ENCODE measurements at regions not wholly inside any gene's neighbourhood (a gene's known extent, or its start where the extent isn't known, plus 50 kb on each side); places are given as distances from the start of the nearest gene placed in this dataset.

- H3K4me1 ChIP-seq (ENCODE audit: control insufficient read depth in 3 of 3, insufficient read depth in 2 of 3, low read depth in 1 of 3, low read length in 2 of 3) = no peaks in the 10 kb centered on the region
- H3K4me3 ChIP-seq (ENCODE audit: low read depth in 1 of 3, low read length in 3 of 3) = no peak overlapping the region
- peak; percentile 16 to 50 for DNase-seq
- 43 to 50% (median 48%) methylated on average over 5 of the region's 5 CpGs for WGBS, 3 donors
- no peak for FAIRE-seq
- H3K27ac ChIP-seq (ENCODE audit: low read depth in 1 of 3, low read length in 2 of 3) = peak overlapping the region in 2 of 3 donors; percentile 2 to 3
- no peaks in the 10 kb centered on the region for H3K9me3 ChIP-seq (ENCODE audit: control insufficient read depth in 2 of 2, insufficient read depth in 1 of 2, low read depth in 1 of 2, low read length in 1 of 2)
- no peaks in the 10 kb centered on the region for H3K36me3 ChIP-seq (ENCODE audit: control insufficient read depth in 3 of 3, insufficient read depth in 2 of 3, low read depth in 1 of 3, low read length in 3 of 3)
- H3K27me3 ChIP-seq (ENCODE audit: control insufficient read depth in 3 of 3, insufficient read depth in 3 of 3, low read length in 3 of 3) = no peaks in the 10 kb centered on the region
Measured at GRCh38 chrX:55326985-55327384, 62.3 kb upstream of the PAGE3 start.

GRCh38 chrX:55335296-55335695, 70.6 kb upstream of the PAGE3 start:
- DNase-seq = no peak
- WGBS, 3 donors = 32 to 76% (median 57%) methylated on average over 1 of the region's 1 CpG
- H3K4me3 ChIP-seq (ENCODE audit: low read depth in 1 of 3, low read length in 3 of 3) = no peak overlapping the region
- H3K27me3 ChIP-seq (ENCODE audit: control insufficient read depth in 3 of 3, insufficient read depth in 3 of 3, low read length in 3 of 3) = no peaks in the 10 kb centered on the region
- H3K9me3 ChIP-seq (ENCODE audit: control insufficient read depth in 2 of 2, insufficient read depth in 1 of 2, low read depth in 1 of 2, low read length in 1 of 2) = no peaks in the 10 kb centered on the region
- no peak for FAIRE-seq
- no peaks in the 10 kb centered on the region for H3K36me3 ChIP-seq (ENCODE audit: control insufficient read depth in 3 of 3, insufficient read depth in 2 of 3, low read depth in 1 of 3, low read length in 3 of 3)
- H3K4me1 ChIP-seq (ENCODE audit: control insufficient read depth in 3 of 3, insufficient read depth in 2 of 3, low read depth in 1 of 3, low read length in 2 of 3) = no peaks in the 10 kb centered on the region
- H3K27ac ChIP-seq (ENCODE audit: low read depth in 1 of 3, low read length in 2 of 3) = no peak overlapping the region

- Histone ChIP-seq H3K4me1 (ENCODE audit: control insufficient read depth in 3 of 3, insufficient read depth in 2 of 3, low read depth in 1 of 3, low read length in 2 of 3) (no peaks in the 10 kb centered on the region), H3K4me3 (ENCODE audit: low read depth in 1 of 3, low read length in 3 of 3) (no peak overlapping the region), H3K9me3 (ENCODE audit: control insufficient read depth in 2 of 2, insufficient read depth in 1 of 2, low read depth in 1 of 2, low read length in 1 of 2) (no peaks in the 10 kb centered on the region), H3K27me3 (ENCODE audit: control insufficient read depth in 3 of 3, insufficient read depth in 3 of 3, low read length in 3 of 3) (no peaks in the 10 kb centered on the region), H3K36me3 (ENCODE audit: control insufficient read depth in 3 of 3, insufficient read depth in 2 of 3, low read depth in 1 of 3, low read length in 3 of 3) (no peaks in the 10 kb centered on the region), H3K27ac (ENCODE audit: low read depth in 1 of 3, low read length in 2 of 3) (no peak overlapping the region)
- DNase-seq (no peak), FAIRE-seq (no peak)
Measured at GRCh38 chrX:55336176-55336575, 71.5 kb upstream of the PAGE3 start.

- Histone ChIP-seq H3K4me1 (ENCODE audit: control insufficient read depth in 3 of 3, insufficient read depth in 2 of 3, low read depth in 1 of 3, low read length in 2 of 3) (no peaks in the 10 kb centered on the region), H3K27ac (ENCODE audit: low read depth in 1 of 3, low read length in 2 of 3) (no peak overlapping the region), H3K9me3 (ENCODE audit: control insufficient read depth in 2 of 2, insufficient read depth in 1 of 2, low read depth in 1 of 2, low read length in 1 of 2) (no peaks in the 10 kb centered on the region), H3K36me3 (ENCODE audit: control insufficient read depth in 3 of 3, insufficient read depth in 2 of 3, low read depth in 1 of 3, low read length in 3 of 3) (no peaks in the 10 kb centered on the region), H3K27me3 (ENCODE audit: control insufficient read depth in 3 of 3, insufficient read depth in 3 of 3, low read length in 3 of 3) (no peaks in the 10 kb centered on the region), H3K4me3 (ENCODE audit: low read depth in 1 of 3, low read length in 3 of 3) (no peak overlapping the region)
- WGBS, 3 donors = 80 to 83% (median 81%) methylated on average over 4 of the region's 4 CpGs
- no peak for DNase-seq
- FAIRE-seq = no peak
Measured at GRCh38 chrX:55340896-55341433, 76.2 kb upstream of the PAGE3 start.

GRCh38 chrX:55342533-55343501, 78.1 kb upstream of the PAGE3 start:
- H3K4me1 ChIP-seq (ENCODE audit: control insufficient read depth in 3 of 3, insufficient read depth in 2 of 3, low read depth in 1 of 3, low read length in 2 of 3) = no peaks in the 10 kb centered on the region
- H3K27me3 ChIP-seq (ENCODE audit: control insufficient read depth in 3 of 3, insufficient read depth in 3 of 3, low read length in 3 of 3) = no peaks in the 10 kb centered on the region
- no peak overlapping the region for H3K27ac ChIP-seq (ENCODE audit: low read depth in 1 of 3, low read length in 2 of 3)
- WGBS, 3 donors = 39 to 57% (median 52%) methylated on average over 19 to 21 of the region's 21 CpGs
- DNase-seq = peak; percentile 33
- H3K36me3 ChIP-seq (ENCODE audit: control insufficient read depth in 3 of 3, insufficient read depth in 2 of 3, low read depth in 1 of 3, low read length in 3 of 3) = no peaks in the 10 kb centered on the region
- no peaks in the 10 kb centered on the region for H3K9me3 ChIP-seq (ENCODE audit: control insufficient read depth in 2 of 2, insufficient read depth in 1 of 2, low read depth in 1 of 2, low read length in 1 of 2)
- H3K4me3 ChIP-seq (ENCODE audit: low read depth in 1 of 3, low read length in 3 of 3) = no peak overlapping the region
- no peak for FAIRE-seq

- H3K4me1 ChIP-seq (ENCODE audit: control insufficient read depth in 3 of 3, insufficient read depth in 2 of 3, low read depth in 1 of 3, low read length in 2 of 3) = no peaks in the 10 kb centered on the region
- H3K27me3 ChIP-seq (ENCODE audit: control insufficient read depth in 3 of 3, insufficient read depth in 3 of 3, low read length in 3 of 3) = no peaks in the 10 kb centered on the region
- FAIRE-seq (no peak), DNase-seq (no peak)
- H3K27ac ChIP-seq (ENCODE audit: low read depth in 1 of 3, low read length in 2 of 3) = no peak overlapping the region
- H3K9me3 ChIP-seq (ENCODE audit: control insufficient read depth in 2 of 2, insufficient read depth in 1 of 2, low read depth in 1 of 2, low read length in 1 of 2) = no peaks in the 10 kb centered on the region
- no peaks in the 10 kb centered on the region for H3K36me3 ChIP-seq (ENCODE audit: control insufficient read depth in 3 of 3, insufficient read depth in 2 of 3, low read depth in 1 of 3, low read length in 3 of 3)
- WGBS, 3 donors = 80 to 88% (median 81%) methylated on average over 5 to 6 of the region's 6 CpGs
- no peak overlapping the region for H3K4me3 ChIP-seq (ENCODE audit: low read depth in 1 of 3, low read length in 3 of 3)
Measured at GRCh38 chrX:55356609-55357008, 91.9 kb upstream of the PAGE3 start.

- DNase-seq (no peak), FAIRE-seq (no peak)
- no peaks in the 10 kb centered on the region for H3K36me3 ChIP-seq (ENCODE audit: control insufficient read depth in 3 of 3, insufficient read depth in 2 of 3, low read depth in 1 of 3, low read length in 3 of 3)
- H3K4me3 ChIP-seq (ENCODE audit: low read depth in 1 of 3, low read length in 3 of 3) = no peak overlapping the region
- no peaks in the 10 kb centered on the region for H3K9me3 ChIP-seq (ENCODE audit: control insufficient read depth in 2 of 2, insufficient read depth in 1 of 2, low read depth in 1 of 2, low read length in 1 of 2)
- H3K27ac ChIP-seq (ENCODE audit: low read depth in 1 of 3, low read length in 2 of 3) = no peak overlapping the region
- no peaks in the 10 kb centered on the region for H3K27me3 ChIP-seq (ENCODE audit: control insufficient read depth in 3 of 3, insufficient read depth in 3 of 3, low read length in 3 of 3)
- H3K4me1 ChIP-seq (ENCODE audit: control insufficient read depth in 3 of 3, insufficient read depth in 2 of 3, low read depth in 1 of 3, low read length in 2 of 3) = no peaks in the 10 kb centered on the region
- WGBS, 3 donors = 14 to 45% (median 16%) methylated on average over 1 of the region's 1 CpG
Measured at GRCh38 chrX:55357236-55357635, 92.5 kb upstream of the PAGE3 start.

GRCh38 chrX:55379396-55379795, 72.5 kb upstream of the MAGEH1 start:
- no peak for DNase-seq
- no peaks in the 10 kb centered on the region for H3K4me1 ChIP-seq (ENCODE audit: control insufficient read depth in 3 of 3, insufficient read depth in 2 of 3, low read depth in 1 of 3, low read length in 2 of 3)
- WGBS, 3 donors = 89 to 92% (median 90%) methylated on average over 3 of the region's 3 CpGs
- H3K36me3 ChIP-seq (ENCODE audit: control insufficient read depth in 3 of 3, insufficient read depth in 2 of 3, low read depth in 1 of 3, low read length in 3 of 3) = no peaks in the 10 kb centered on the region
- H3K9me3 ChIP-seq (ENCODE audit: control insufficient read depth in 2 of 2, insufficient read depth in 1 of 2, low read depth in 1 of 2, low read length in 1 of 2) = no peaks in the 10 kb centered on the region
- no peaks in the 10 kb centered on the region for H3K27me3 ChIP-seq (ENCODE audit: control insufficient read depth in 3 of 3, insufficient read depth in 3 of 3, low read length in 3 of 3)
- no peak overlapping the region for H3K4me3 ChIP-seq (ENCODE audit: low read depth in 1 of 3, low read length in 3 of 3)
- no peak overlapping the region for H3K27ac ChIP-seq (ENCODE audit: low read depth in 1 of 3, low read length in 2 of 3)
- FAIRE-seq = no peak
